Mesendoderm (in vitro differentiated cells): ENCODE measurements at regions not wholly inside any gene's neighbourhood (a gene's known extent, or its start where the extent isn't known, plus 50 kb on each side); places are given as distances from the start of the nearest gene placed in this dataset.
"Not testable (repeated sequence)": the region's sequence is repeated elsewhere in the genome, so short reads cannot be mapped to it uniquely, and the experiment has no call there.

Experiments used
- DNase-seq: peaks from one replicate; pipeline ENCODE4 v3.0.0; 2013
- H2AK5ac ChIP-seq: 2 replicates; pipeline ENCODE4 v1.6.1; 2013; ENCODE audit warnings: low read length, inconsistent platforms
- H2BK120ac ChIP-seq: 2 replicates; pipeline ENCODE4 v1.6.1; 2013; ENCODE audit warnings: low read depth, mild to moderate bottlenecking, low read length, moderate library complexity, mixed read lengths
- H2BK15ac ChIP-seq: replicated peaks from 2 replicates; pipeline ENCODE4 v1.6.1; 2013; ENCODE audit warnings: low read depth, mild to moderate bottlenecking, moderate library complexity
- H2BK5ac ChIP-seq: 2 replicates; pipeline ENCODE4 v1.6.1; 2013; ENCODE audit warnings: low read length, inconsistent platforms
- H3K18ac ChIP-seq: 2 replicates; pipeline ENCODE4 v1.6.1; 2013; ENCODE audit warnings: mild to moderate bottlenecking, low read length, mixed read lengths
- H3K23ac ChIP-seq: one replicate; pipeline ENCODE4 v1.6.1; 2013; ENCODE audit warnings: low read length
- H3K27ac ChIP-seq: 2 replicates; pipeline ENCODE4 v1.5.1; 2013; ENCODE audit warnings: low read depth, mild to moderate bottlenecking, inconsistent platforms, low read length, moderate library complexity
- H3K27me3 ChIP-seq: 2 replicates; pipeline ENCODE4 v1.6.1; 2013; ENCODE audit warnings: low read length, control low read depth, mild to moderate bottlenecking, inconsistent platforms; ENCODE audit not compliant: insufficient read depth, poor library complexity
- H3K36me3 ChIP-seq: 2 replicates; pipeline ENCODE4 v1.6.1; 2013; ENCODE audit warnings: low read length, inconsistent platforms; ENCODE audit not compliant: control insufficient read depth, insufficient read depth
- H3K4ac ChIP-seq: one replicate; pipeline ENCODE4 v1.6.1; 2013; ENCODE audit warnings: low read depth, mild to moderate bottlenecking, low read length, moderate library complexity
- H3K4me1 ChIP-seq: 2 replicates; pipeline ENCODE4 v1.6.1; 2013; ENCODE audit warnings: low read depth, low read length, inconsistent platforms; ENCODE audit not compliant: control insufficient read depth
- H3K4me2 ChIP-seq: 2 replicates; pipeline ENCODE4 v1.6.1; 2013; ENCODE audit warnings: low read length
- H3K4me3 ChIP-seq: 2 replicates; pipeline ENCODE4 v1.5.1; 2013; ENCODE audit warnings: mild to moderate bottlenecking, low read length
- H3K56ac ChIP-seq: one replicate; pipeline ENCODE4 v1.6.1; 2013; ENCODE audit warnings: low read length
- H3K79me1 ChIP-seq: 2 replicates; pipeline ENCODE4 v1.6.1; 2013; ENCODE audit warnings: low read length, inconsistent platforms
- H3K79me2 ChIP-seq: 2 replicates; pipeline ENCODE4 v1.6.1; 2013; ENCODE audit warnings: mild to moderate bottlenecking, low read length; ENCODE audit not compliant: control insufficient read depth, insufficient read depth
- H3K9ac ChIP-seq: 2 replicates; pipeline ENCODE4 v1.6.1; 2013; ENCODE audit warnings: low read length, inconsistent platforms
- H4K5ac ChIP-seq: one replicate; pipeline ENCODE4 v1.6.1; 2013; ENCODE audit warnings: low read length
- H4K8ac ChIP-seq: one replicate; pipeline ENCODE4 v1.6.1; 2013; ENCODE audit warnings: low read depth, mild to moderate bottlenecking, control low read depth, low read length, moderate library complexity
- WGBS: extraction: QIAGEN DNeasy Blood & Tissue Kit; methylation state at CpG from one replicate; pipeline ENCODE4 v1.1.7; 2013; ENCODE audit warnings: low lambda C conversion rate, missing lambda C conversion rate; ENCODE audit not compliant: insufficient coverage; ENCODE audit errors: extremely low coverage; 5-methylcytosine and 5-hydroxymethylcytosine counted together

- Histone ChIP-seq H3K4me2 (no peak overlapping the region), H2AK5ac (no peak overlapping the region), H3K79me1 (no peaks in the 10 kb centered on the region), H2BK5ac (no peak overlapping the region), H2BK120ac (no peak overlapping the region), H3K18ac (no peak overlapping the region), H3K27ac (no peak overlapping the region), H4K8ac (no peak overlapping the region), H3K4me1 (no peaks in the 10 kb centered on the region), H3K23ac (no peak overlapping the region), H3K36me3 (no peaks in the 10 kb centered on the region), H3K4me3 (no peak overlapping the region), H2BK15ac (no peak overlapping the region), H4K5ac (no peak overlapping the region), H3K9ac (no peak overlapping the region), H3K27me3 (no peaks in the 10 kb centered on the region), H3K56ac (no peak overlapping the region), H3K79me2 (no peaks in the 10 kb centered on the region), H3K4ac (no peak overlapping the region)
- no peak for DNase-seq
- WGBS: no CpG with 5 or more reads among the region's 3 CpGs
Observed at GRCh38 chr5:67875601-67876000, 340.0 kb upstream of the PIK3R1 start.

- Histone ChIP-seq H3K56ac (no peak overlapping the region), H3K4me1 (no peaks in the 10 kb centered on the region), H3K4me2 (no peak overlapping the region), H3K9ac (no peak overlapping the region), H3K4me3 (no peak overlapping the region), H3K79me1 (no peaks in the 10 kb centered on the region), H2BK120ac (no peak overlapping the region), H3K27ac (no peak overlapping the region), H4K5ac (no peak overlapping the region), H3K23ac (no peak overlapping the region), H4K8ac (no peak overlapping the region), H3K18ac (no peak overlapping the region), H3K4ac (no peak overlapping the region), H2BK5ac (no peak overlapping the region), H3K36me3 (no peaks in the 10 kb centered on the region), H2AK5ac (no peak overlapping the region), H3K27me3 (no peaks in the 10 kb centered on the region), H3K79me2 (no peaks in the 10 kb centered on the region), H2BK15ac (no peak overlapping the region)
- DNase-seq: no peak
Observed at GRCh38 chr5:67873935-67874334, 341.6 kb upstream of the PIK3R1 start.

- no peak overlapping the region for H3K23ac ChIP-seq
- no peak overlapping the region for H2BK5ac ChIP-seq
- no peaks in the 10 kb centered on the region for H3K79me2 ChIP-seq
- no peak overlapping the region for H4K8ac ChIP-seq
- H3K18ac ChIP-seq: no peak overlapping the region
- no peaks in the 10 kb centered on the region for H3K27me3 ChIP-seq
- no peak overlapping the region for H2BK120ac ChIP-seq
- H3K56ac ChIP-seq: no peak overlapping the region
- H3K27ac ChIP-seq: no peak overlapping the region
- H3K4ac ChIP-seq: no peak overlapping the region
- no peak overlapping the region for H2AK5ac ChIP-seq
- no peaks in the 10 kb centered on the region for H3K79me1 ChIP-seq
- H3K4me2 ChIP-seq: no peak overlapping the region
- WGBS: no CpG with 5 or more reads among the region's 3 CpGs
- no peak overlapping the region for H2BK15ac ChIP-seq
- no peaks in the 10 kb centered on the region for H3K36me3 ChIP-seq
- H3K4me3 ChIP-seq: no peak overlapping the region
- H3K4me1 ChIP-seq: no peaks in the 10 kb centered on the region
- H3K9ac ChIP-seq: no peak overlapping the region
- no peak overlapping the region for H4K5ac ChIP-seq
- DNase-seq: no peak
Observed at GRCh38 chr5:67870662-67871061, 344.9 kb upstream of the PIK3R1 start.

GRCh38 chr5:67864335-67864734, 351.2 kb upstream of the PIK3R1 start:
- not testable (repeated sequence) for H3K18ac ChIP-seq, H2AK5ac ChIP-seq, H3K56ac ChIP-seq, H2BK5ac ChIP-seq, H2BK120ac ChIP-seq, H3K4ac ChIP-seq, H3K23ac ChIP-seq, H3K27me3 ChIP-seq, H3K4me1 ChIP-seq, H2BK15ac ChIP-seq, H3K36me3 ChIP-seq, H4K5ac ChIP-seq, H3K79me2 ChIP-seq, H3K79me1 ChIP-seq, H3K27ac ChIP-seq, H3K4me3 ChIP-seq, H3K4me2 ChIP-seq, H4K8ac ChIP-seq, H3K9ac ChIP-seq, DNase-seq
- WGBS: no CpG with 5 or more reads among the region's 1 CpG

- H3K27me3 ChIP-seq: no peaks in the 10 kb centered on the region
- no peak overlapping the region for H2BK120ac ChIP-seq
- H3K9ac ChIP-seq: no peak overlapping the region
- H3K4me1 ChIP-seq: no peaks in the 10 kb centered on the region
- no peak overlapping the region for H4K8ac ChIP-seq
- no peak overlapping the region for H3K4me2 ChIP-seq
- no peak for DNase-seq
- no peak overlapping the region for H2AK5ac ChIP-seq
- no peak overlapping the region for H3K4ac ChIP-seq
- no peak overlapping the region for H3K27ac ChIP-seq
- whole genome bisulfite sequencing: no CpG with 5 or more reads among the region's 5 CpGs
- H3K79me2 ChIP-seq: no peaks in the 10 kb centered on the region
- H4K5ac ChIP-seq: no peak overlapping the region
- no peak overlapping the region for H2BK15ac ChIP-seq
- no peak overlapping the region for H3K23ac ChIP-seq
- H3K36me3 ChIP-seq: no peaks in the 10 kb centered on the region
- H3K56ac ChIP-seq: no peak overlapping the region
- H3K79me1 ChIP-seq: no peaks in the 10 kb centered on the region
- no peak overlapping the region for H3K18ac ChIP-seq
- no peak overlapping the region for H2BK5ac ChIP-seq
- H3K4me3 ChIP-seq: no peak overlapping the region
Observed at GRCh38 chr5:67858471-67859031, 357.0 kb upstream of the PIK3R1 start.

- H3K56ac ChIP-seq: no peak overlapping the region
- no CpG with 5 or more reads among the region's 1 CpG for WGBS
- no peak overlapping the region for H4K5ac ChIP-seq
- no peaks in the 10 kb centered on the region for H3K36me3 ChIP-seq
- no peaks in the 10 kb centered on the region for H3K79me1 ChIP-seq
- no peak overlapping the region for H2AK5ac ChIP-seq
- H3K23ac ChIP-seq: no peak overlapping the region
- H2BK5ac ChIP-seq: no peak overlapping the region
- no peak overlapping the region for H3K9ac ChIP-seq
- no peaks in the 10 kb centered on the region for H3K27me3 ChIP-seq
- no peak overlapping the region for H4K8ac ChIP-seq
- H2BK120ac ChIP-seq: no peak overlapping the region
- H3K4ac ChIP-seq: no peak overlapping the region
- no peak overlapping the region for H3K18ac ChIP-seq
- no peak overlapping the region for H2BK15ac ChIP-seq
- no peak for DNase-seq
- no peak overlapping the region for H3K4me2 ChIP-seq
- no peak overlapping the region for H3K4me3 ChIP-seq
- H3K79me2 ChIP-seq: no peaks in the 10 kb centered on the region
- no peaks in the 10 kb centered on the region for H3K4me1 ChIP-seq
- no peak overlapping the region for H3K27ac ChIP-seq
Observed at GRCh38 chr5:67857502-67857901, 358.1 kb upstream of the PIK3R1 start.
